UCSD-AML1 (cell line): ENCODE measurements at regions not wholly inside any gene's neighbourhood (a gene's known extent, or its start where the extent isn't known, plus 50 kb on each side); places are given as distances from the start of the nearest gene placed in this dataset.
"Not testable (repeated sequence)": the region's sequence is repeated elsewhere in the genome, so short reads cannot be mapped to it uniquely, and the experiment has no call there.

Experiments used
- DNase-seq: peaks from one replicate; lab custom pipeline; 2025; ENCODE audit not compliant: unreplicated experiment; lab: John Stamatoyannopoulos, UW

DNA sequence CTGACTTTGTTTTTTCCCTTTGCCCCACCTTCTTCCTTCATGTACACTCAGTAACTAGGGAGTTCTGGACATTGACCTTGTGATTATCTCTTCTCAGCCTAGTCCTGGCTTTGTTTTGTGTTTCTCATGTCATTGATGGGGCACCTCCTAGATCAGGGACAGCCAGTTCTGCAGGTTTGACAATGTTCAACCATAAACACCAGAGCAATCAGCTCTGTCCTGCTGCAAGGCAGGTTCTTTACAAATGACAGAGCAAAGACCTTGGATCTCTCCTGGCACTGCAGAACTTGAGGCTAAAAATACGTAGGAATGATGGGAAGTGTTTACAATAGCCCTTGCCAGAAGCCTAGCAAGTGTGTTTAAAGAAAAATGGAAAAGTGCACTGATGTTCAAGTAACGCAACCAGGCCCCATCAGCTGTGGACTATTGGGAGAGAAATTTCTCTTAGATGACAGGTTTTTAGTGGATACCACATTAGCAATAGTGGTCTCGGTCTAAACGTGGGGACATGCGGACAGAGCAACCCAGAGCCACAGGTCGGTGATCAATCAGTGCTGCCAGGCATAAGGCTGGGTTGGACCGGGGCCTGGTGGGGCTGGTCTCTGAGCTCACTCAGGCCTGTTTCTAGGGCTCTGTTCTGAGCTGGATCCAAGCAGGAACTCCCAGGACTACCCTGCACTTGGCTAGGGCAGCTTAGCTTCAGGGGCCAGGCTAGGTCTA is 76.8 kb downstream of the SOWAHC start:
- DNase-seq: no peak

DNA sequence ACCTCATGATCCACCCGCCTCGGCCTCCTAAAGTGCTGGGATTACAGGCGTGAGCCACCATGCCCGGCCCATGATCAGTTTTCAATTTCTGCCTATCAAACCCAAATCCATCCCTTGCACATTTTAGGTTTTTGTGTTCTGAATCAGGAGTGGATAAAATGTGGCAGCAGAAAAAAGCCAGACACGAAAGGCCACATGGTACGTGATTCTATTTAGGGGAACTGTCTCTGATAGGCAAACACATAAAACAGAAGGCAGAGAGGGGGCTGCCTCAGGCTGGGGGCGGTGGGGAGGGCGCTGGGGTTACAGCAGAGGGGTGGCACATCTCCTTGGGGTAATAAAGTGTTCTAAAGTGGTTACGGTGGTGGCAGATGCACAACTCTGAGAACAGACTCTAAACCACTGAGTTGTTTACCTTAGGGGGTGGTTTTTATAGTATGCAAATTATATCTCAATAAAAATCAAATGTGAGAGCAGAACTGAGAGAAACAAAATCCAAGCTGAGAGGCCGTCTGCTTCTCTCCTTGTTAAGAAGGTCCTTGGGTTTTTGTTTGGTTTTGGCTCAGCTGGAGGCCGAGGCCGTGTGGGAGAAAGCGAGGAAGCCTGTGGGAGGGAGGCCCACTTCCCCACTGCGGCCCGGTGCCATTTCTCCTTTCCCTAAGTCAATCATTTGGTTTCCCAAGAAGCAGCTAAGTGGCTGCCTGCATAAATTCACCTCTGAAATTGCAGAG is 78.0 kb downstream of the SOWAHC start:
- peak; percentile 34 for DNase-seq

DNA sequence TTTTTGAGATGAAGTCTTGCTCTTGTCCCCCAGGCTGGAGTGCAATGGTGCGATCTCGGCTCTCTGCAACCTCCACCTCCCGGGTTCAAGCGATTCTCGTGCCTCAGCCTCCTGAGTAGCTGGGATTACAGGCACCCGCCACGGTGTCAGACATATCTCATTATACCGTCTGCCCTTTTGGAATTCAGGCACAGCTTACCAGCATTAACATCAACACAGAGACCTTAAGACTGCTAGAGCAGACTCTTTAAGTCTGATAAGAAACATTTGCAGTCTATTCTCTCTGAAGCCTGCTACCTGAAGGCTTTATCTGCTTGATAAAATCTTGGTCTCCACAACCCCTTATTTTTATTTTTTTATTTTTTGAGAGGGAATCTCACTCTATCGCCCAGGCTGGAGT is 78.7 kb downstream of the SOWAHC start:
- not testable (repeated sequence) for DNase-seq

DNA sequence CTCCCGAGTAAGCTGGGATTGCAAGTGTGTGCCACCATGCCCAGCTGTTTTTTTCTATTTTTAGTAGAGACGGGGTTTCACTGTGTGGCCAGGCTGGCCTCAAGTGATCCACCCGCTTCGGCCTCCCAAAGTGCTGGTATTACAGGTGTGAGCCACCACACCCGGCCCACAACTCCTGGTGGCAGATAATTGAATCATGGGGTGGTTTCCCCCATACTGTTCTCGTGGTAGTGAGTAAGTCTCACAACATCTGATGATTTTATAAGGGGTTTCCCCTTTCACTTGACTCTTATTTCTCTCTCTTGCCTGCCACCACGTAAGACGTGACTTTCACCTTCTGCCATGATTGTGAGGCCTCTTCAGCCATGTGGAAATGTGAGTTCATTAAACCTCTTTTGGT is 79.1 kb downstream of the SOWAHC start:
- DNase-seq: not testable (repeated sequence)

DNA sequence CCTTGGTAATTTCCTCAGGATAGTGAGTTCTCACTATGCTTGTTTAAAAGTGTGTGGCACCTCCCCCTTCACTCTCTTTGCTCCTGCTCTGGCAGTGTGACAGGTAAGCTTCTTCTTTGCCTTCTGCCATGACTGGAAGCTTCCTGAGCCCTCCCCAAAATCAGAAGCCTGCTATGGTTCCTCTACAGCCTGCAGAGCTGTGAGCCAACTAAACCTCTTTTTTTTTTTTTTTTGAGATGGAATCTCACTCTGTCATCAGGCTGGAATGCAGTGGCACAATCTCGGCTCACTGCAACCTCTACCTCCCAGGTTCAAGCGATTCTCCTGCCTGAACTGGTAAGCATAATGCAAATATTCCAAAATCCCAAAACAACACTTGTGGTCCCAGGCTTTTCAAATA is 80.0 kb downstream of the SOWAHC start:
- DNase-seq: no peak

GRCh38 chr2:109695290-109695689 is 81.1 kb downstream of the SOWAHC start:
- no peak for DNase-seq

GRCh38 chr2:109699646-109700045 is 85.5 kb downstream of the SOWAHC start:
- DNase-seq: no peak

GRCh38 chr2:109700680-109701274 is 86.6 kb downstream of the SOWAHC start:
- DNase-seq: no peak

DNA sequence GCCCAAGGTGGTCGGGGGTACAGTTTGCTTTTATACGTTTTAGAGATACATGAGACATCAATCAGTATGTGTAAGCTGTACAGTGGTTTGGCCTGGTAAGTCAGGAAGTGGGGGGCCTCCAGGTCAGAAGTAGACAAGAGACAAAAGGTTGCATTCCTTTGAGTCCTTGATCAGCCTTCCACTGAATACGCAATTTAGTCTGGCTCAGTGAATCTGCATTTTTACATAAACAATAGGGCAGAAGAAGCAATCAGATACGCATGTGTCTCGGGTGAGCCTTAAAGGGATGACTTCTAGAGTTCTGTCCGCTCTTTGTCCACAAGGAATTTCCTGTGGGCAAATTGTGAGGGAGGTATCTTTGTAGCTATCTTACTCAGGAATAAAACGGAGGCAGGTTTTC is 87.2 kb downstream of the SOWAHC start:
- DNase-seq: no peak

GRCh38 chr2:109702250-109702985 is 88.3 kb downstream of the SOWAHC start:
- no peak for DNase-seq

DNA sequence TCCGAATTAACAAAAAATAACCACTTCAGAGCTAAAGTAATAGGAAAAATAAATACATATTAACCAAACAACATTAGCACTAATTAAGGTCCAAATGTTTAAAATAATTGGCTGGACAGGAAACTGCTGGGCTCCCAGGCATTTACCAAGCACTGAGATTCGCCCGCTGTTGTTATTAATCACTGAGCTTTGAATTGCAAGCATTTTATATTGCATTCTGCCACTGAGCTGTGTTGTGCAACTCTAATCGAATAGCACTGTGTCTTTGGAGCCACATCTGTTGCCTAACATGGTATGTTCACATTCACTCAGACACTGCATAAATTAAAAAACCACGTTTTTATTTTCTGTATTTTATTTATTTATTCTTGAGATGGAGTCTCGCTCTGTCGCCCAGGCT is 88.9 kb downstream of the SOWAHC start:
- no peak for DNase-seq

DNA sequence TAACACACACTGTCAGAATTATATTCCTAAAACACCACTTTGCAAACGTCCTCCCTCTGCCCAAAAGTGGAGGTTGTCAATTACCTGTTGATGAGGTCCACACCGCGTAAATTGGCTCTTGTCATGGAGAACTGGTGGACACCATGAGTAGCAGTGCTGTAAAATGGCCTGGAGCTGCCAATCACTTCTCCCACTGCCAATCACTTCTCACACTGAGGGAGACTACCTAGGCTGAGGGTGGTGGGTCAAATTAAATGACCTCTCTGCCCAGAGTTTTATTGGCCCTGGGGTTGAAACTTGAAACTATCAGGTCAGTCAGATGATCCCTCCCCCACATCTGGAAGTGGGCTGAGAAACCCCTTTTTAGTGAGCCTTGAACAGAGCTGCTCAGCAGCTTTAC is 89.6 kb downstream of the SOWAHC start:
- no peak for DNase-seq

DNA sequence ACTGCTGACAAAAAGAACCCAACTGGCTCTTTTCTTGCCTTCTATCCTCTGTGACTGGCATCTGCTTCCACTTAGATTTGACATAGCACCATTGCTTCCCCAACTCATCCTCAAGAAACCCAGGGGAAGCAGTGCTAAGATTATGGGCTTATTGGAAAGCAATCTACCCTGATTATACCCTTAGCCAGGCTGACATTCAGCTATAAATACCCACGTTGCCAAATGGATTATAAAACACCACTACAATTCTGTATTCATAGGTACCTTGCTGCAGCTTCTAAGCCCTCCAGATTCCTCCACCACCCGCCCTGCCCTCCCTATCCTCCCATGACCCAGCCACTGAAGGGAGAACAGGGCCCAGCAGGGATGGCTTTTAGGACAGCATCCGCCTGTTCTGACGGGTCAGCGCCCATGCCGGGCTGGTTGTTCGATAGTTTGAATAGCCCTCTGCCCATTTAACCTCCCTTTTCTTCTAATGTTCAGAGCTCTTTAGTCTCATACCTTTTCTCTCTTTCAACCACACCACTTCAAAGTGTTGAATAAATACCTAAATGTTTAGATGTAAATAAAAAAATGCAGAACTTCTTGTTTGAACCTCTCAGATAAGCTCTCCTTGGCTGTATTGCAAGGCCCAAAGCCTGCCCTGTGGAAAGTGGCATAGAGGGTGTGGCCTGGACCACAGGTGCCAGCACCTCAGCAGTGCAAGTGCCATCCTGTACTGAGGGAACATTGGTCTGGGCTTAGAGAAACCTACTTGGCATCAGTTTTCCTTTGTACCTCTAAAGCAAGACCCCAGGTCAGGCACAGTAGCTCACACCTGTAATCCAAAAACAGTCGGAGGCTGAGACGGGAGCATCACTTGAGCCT is 86.6 kb upstream of the RGPD5 start:
- DNase-seq: no peak

GRCh38 chr2:109710505-109711229 is 83.4 kb upstream of the RGPD5 start:
- DNase-seq: no peak

- no peak for DNase-seq
These were observed 82.6 kb upstream of the RGPD5 start for GRCh38 chr2:109711230-109712122.

DNA sequence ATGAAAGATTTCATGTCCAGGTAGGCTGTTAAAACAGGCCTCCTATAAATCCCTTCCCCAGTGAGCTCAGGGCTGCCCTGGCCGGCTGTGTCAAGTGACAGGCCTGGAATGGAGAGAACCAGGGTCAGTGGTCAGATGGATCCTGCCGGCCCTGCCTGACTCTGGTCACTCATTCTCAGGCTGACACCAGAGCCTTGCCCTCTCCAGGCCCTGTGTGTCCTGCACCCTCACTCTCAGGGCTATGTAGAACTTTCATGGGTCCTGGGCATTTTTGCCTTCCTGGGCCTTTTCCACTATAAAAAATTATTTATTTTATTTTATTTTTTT is 82.0 kb upstream of the RGPD5 start:
- DNase-seq: no peak

GRCh38 chr2:109712746-109713145 is 81.4 kb upstream of the RGPD5 start:
- DNase-seq: no peak

GRCh38 chr2:109715313-109715805 is 78.7 kb upstream of the RGPD5 start:
- DNase-seq: no peak

- not testable (repeated sequence) for DNase-seq
These were observed 77.5 kb upstream of the RGPD5 start for GRCh38 chr2:109716596-109716995.
